Right lobe of liver (tissue), 6 donors: ENCODE measurements at regions not wholly inside any gene's neighbourhood (a gene's known extent, or its start where the extent isn't known, plus 50 kb on each side); places are given as distances from the start of the nearest gene placed in this dataset.

Experiments used
- ATAC-seq, 4 donors: fragments of 200-7000 bp; cut with Tn5 transposase; one replicate each; pipeline ENCODE4 v1.9.1; 2020; ENCODE audit warnings: mild to moderate bottlenecking in 4 of 4, moderate library complexity in 4 of 4
- DNase-seq, 3 donors: peaks; one replicate each; pipeline ENCODE4 v3.0.0-alpha.2; 2020
- H3K27ac ChIP-seq, 3 donors: fragments of 200-600 bp; one replicate each; pipeline ENCODE4 v1.8.0; 2022
- H3K27me3 ChIP-seq, 2 donors: fragments of 200-600 bp; one replicate each; pipeline ENCODE4 v1.8.0; 2022
- H3K36me3 ChIP-seq, 4 donors: fragments of 200-600 bp; sonication (generic) in 1 of 4; one replicate each; pipeline versions ENCODE4 v1.5.1 to v1.8.0; 2017 to 2022; ENCODE audit warnings: control low read depth in 1 of 4
- H3K4me1 ChIP-seq, 4 donors: fragments of 200-600 bp; sonication (generic) in 1 of 4; one replicate each; pipeline versions ENCODE4 v1.5.1 to v1.8.0; 2017 to 2022; ENCODE audit warnings: control low read depth in 1 of 4
- H3K4me3 ChIP-seq, 3 donors: fragments of 200-600 bp; one replicate each; pipeline ENCODE4 v1.8.0; 2022
- H3K9me3 ChIP-seq, 4 donors: fragments of 200-600 bp; sonication (generic) in 1 of 4; one replicate each; pipeline versions ENCODE4 v1.5.1 to v1.8.0; 2017 to 2022; ENCODE audit warnings: control low read depth in 1 of 4
- CTCF ChIP-seq, 4 donors: fragments of 200-600 bp in 3 of 4; fragments of 450-650 bp in 1 of 4; IDR thresholded peaks; one replicate each; pipeline versions ENCODE4 v1.5.1 to v1.8.0; 2016 to 2022; ENCODE audit warnings: antibody characterized with exemption in 4 of 4, mild to moderate bottlenecking in 2 of 4
- POLR2A ChIP-seq: fragments of 450-650 bp; IDR thresholded peaks from one replicate; pipeline ENCODE4 v1.6.1; 2017; ENCODE audit warnings: antibody characterized with exemption, mild to moderate bottlenecking
- WGBS: methylation state at CpG from one replicate; pipeline ENCODE4 v1.1.6; 2018; ENCODE audit warnings: low coverage, low lambda C conversion rate; ENCODE audit not compliant: insufficient coverage; ENCODE audit errors: missing lambda C conversion rate; 5-methylcytosine and 5-hydroxymethylcytosine counted together
- intact Hi-C, 2 donors: fragments of 100-400 bp; cut with DNase I; formaldehyde crosslinking; loops; one replicate each; pipeline versions ENCODE4 v1.11.2 to v1.14.1; 2022
- donor health status: DM: no; HTN: yes; CAD: no.
- donor health status: DM: no; HTN: no; CAD: no.
- donor health status: DM: no; HTN: no; CAD: no.
- donor health status: DM: no; HTN: yes; CAD: no.
- donor health status: DM: no; HTN: yes; CAD: no.

DNA sequence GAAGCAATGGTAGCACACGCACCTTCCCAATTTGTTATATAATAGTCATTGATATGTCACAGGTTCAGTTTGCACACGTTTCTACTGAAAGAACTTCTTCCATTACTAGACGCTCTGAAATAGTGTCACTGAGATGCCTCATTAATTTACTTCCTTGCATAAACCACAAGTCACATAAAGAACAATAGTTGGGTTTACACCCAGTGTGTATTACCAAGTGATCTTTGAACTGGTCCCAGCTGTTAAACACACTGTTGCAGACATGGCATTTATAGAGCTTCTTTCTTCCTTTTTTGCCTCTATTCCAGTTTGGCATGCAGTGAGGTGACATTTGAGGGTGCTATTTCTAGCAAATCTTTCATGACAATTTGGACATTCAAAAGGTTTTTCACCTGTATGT is 245.3 kb downstream of the EPM2A start:
- no peaks in the 10 kb centered on the region for H3K4me1 ChIP-seq
- H3K4me3 ChIP-seq, result no peak overlapping the region
- no peaks in the 10 kb centered on the region for H3K9me3 ChIP-seq
- DNase-seq (no peak), ATAC-seq (no peak)
- no peaks in the 10 kb centered on the region for H3K36me3 ChIP-seq
- 71% methylated on average over 3 of the region's 3 CpGs for WGBS
- H3K27me3 ChIP-seq, result no peaks in the 10 kb centered on the region
- TF ChIP-seq CTCF (IDR thresholded peaks at IDR 0.05) (no peak), POLR2A (no peak)
- intact Hi-C loops, result no loop called here
- H3K27ac ChIP-seq, result no peak overlapping the region

GRCh38 chr6:145491126-145491525 is 244.2 kb downstream of the EPM2A start:
- DNase-seq, result peak in 1 of 3 donors; percentile 18
- no peaks in the 10 kb centered on the region for H3K4me1 ChIP-seq
- no peak overlapping the region for H3K27ac ChIP-seq
- H3K9me3 ChIP-seq, result no peaks in the 10 kb centered on the region
- 32% methylated on average over 6 of the region's 8 CpGs for WGBS
- H3K36me3 ChIP-seq, result no peaks in the 10 kb centered on the region
- no peak overlapping the region for H3K4me3 ChIP-seq
- intact Hi-C loops, result no loop called here
- TF ChIP-seq CTCF (IDR thresholded peaks at IDR 0.05), result no peak
- no peak for TF ChIP-seq POLR2A
- ATAC-seq, result no peak
- no peaks in the 10 kb centered on the region for H3K27me3 ChIP-seq

- Histone ChIP-seq H3K27me3 (no peaks in the 10 kb centered on the region), H3K9me3 (no peaks in the 10 kb centered on the region), H3K4me1 (no peaks in the 10 kb centered on the region), H3K36me3 (no peaks in the 10 kb centered on the region), H3K4me3 (no peak overlapping the region), H3K27ac (no peak overlapping the region)
- no peak for DNase-seq
- intact Hi-C loops, result no loop called here
- WGBS, result 33% methylated on average over 2 of the region's 2 CpGs
- ATAC-seq, result no peak
- no peak for TF ChIP-seq CTCF (IDR thresholded peaks at IDR 0.05)
- TF ChIP-seq POLR2A, result no peak
Measured at GRCh38 chr6:145497006-145497405, 238.3 kb downstream of the EPM2A start.

GRCh38 chr6:145498425-145498824 is 236.9 kb downstream of the EPM2A start:
- 67% methylated on average over 1 of the region's 4 CpGs for WGBS
- Histone ChIP-seq H3K4me3 (no peak overlapping the region), H3K9me3 (no peaks in the 10 kb centered on the region), H3K4me1 (no peaks in the 10 kb centered on the region), H3K36me3 (no peaks in the 10 kb centered on the region), H3K27ac (no peak overlapping the region), H3K27me3 (no peaks in the 10 kb centered on the region)
- no peak for ATAC-seq
- no peak for DNase-seq
- no peak for TF ChIP-seq POLR2A
- no peak for TF ChIP-seq CTCF (IDR thresholded peaks at IDR 0.05)
- intact Hi-C loops, result no loop called here

- ATAC-seq (no peak), DNase-seq (no peak)
- intact Hi-C loops, result no loop called here
- no peaks in the 10 kb centered on the region for H3K36me3 ChIP-seq
- no peaks in the 10 kb centered on the region for H3K9me3 ChIP-seq
- TF ChIP-seq POLR2A (no peak), CTCF (IDR thresholded peaks at IDR 0.05) (no peak)
- no peaks in the 10 kb centered on the region for H3K4me1 ChIP-seq
- 11% methylated on average over 1 of the region's 1 CpG for WGBS
- no peak overlapping the region for H3K27ac ChIP-seq
- H3K4me3 ChIP-seq, result no peak overlapping the region
- H3K27me3 ChIP-seq, result no peaks in the 10 kb centered on the region
Measured at GRCh38 chr6:145502416-145502815, 232.9 kb downstream of the EPM2A start.
